IPS-NIHi11 (cell line): ENCODE measurements at regions not wholly inside any gene's neighbourhood (a gene's known extent, or its start where the extent isn't known, plus 50 kb on each side); places are given as distances from the start of the nearest gene placed in this dataset.

Source experiments
- DNase-seq: peaks from one replicate; pipeline ENCODE4 v3.0.0; 2012; ENCODE audit warnings: mixed read lengths, low spot score

- DNase-seq: no peak
These were observed 388.7 kb downstream of the SHQ1 start for GRCh38 chr3:72459588-72459987.

GRCh38 chr3:72458375-72458774 lies 389.9 kb downstream of the SHQ1 start:
- no peak for DNase-seq

GRCh38 chr3:72454441-72454840 lies 393.8 kb downstream of the SHQ1 start:
- DNase-seq: no peak

- no peak for DNase-seq
These were observed 394.5 kb downstream of the SHQ1 start for GRCh38 chr3:72453706-72454105.

- DNase-seq: no peak
These were observed 395.5 kb downstream of the SHQ1 start for GRCh38 chr3:72452745-72453144.

- DNase-seq: no peak
These were observed 396.4 kb downstream of the SHQ1 start for GRCh38 chr3:72451841-72452240.

- DNase-seq: no peak
These were observed 398.7 kb downstream of the SHQ1 start for GRCh38 chr3:72449551-72449950.

- DNase-seq: no peak
These were observed 399.4 kb downstream of the SHQ1 start for GRCh38 chr3:72448858-72449257.

GRCh38 chr3:72448375-72448823 lies 399.8 kb downstream of the SHQ1 start:
- no peak for DNase-seq

GRCh38 chr3:72447059-72447946 lies 400.9 kb downstream of the SHQ1 start:
- DNase-seq: peak; percentile 95

- peak; percentile 32 for DNase-seq
These were observed 401.8 kb downstream of the SHQ1 start, which contains the start of gene RYBP for GRCh38 chr3:72446218-72447058. Gene RYBP (minus strand): TSS chr3:72446621.

GRCh38 chr3:72445827-72446217 lies 402.4 kb downstream of the SHQ1 start:
- no peak for DNase-seq

GRCh38 chr3:72444656-72445223 lies 403.5 kb downstream of the SHQ1 start:
- no peak for DNase-seq

GRCh38 chr3:72442759-72443158 lies 405.5 kb downstream of the SHQ1 start:
- no peak for DNase-seq

- DNase-seq: no peak
These were observed 406.8 kb downstream of the SHQ1 start for GRCh38 chr3:72441284-72441994.

- DNase-seq: no peak
These were observed 407.8 kb downstream of the SHQ1 start for GRCh38 chr3:72440491-72440890.

- no peak for DNase-seq
These were observed 408.7 kb downstream of the SHQ1 start for GRCh38 chr3:72439321-72440183.

- no peak for DNase-seq
These were observed 410.4 kb downstream of the SHQ1 start for GRCh38 chr3:72437661-72438406.

- DNase-seq: no peak
These were observed 411.2 kb downstream of the SHQ1 start for GRCh38 chr3:72436863-72437592.
